NCI-H2196 treated with DMSO at 0.1 percent for 48 hours (cell line): ENCODE measurements at regions not wholly inside any gene's neighbourhood (a gene's known extent, or its start where the extent isn't known, plus 50 kb on each side); places are given as distances from the start of the nearest gene placed in this dataset.

ENCODE experiments used
- DNase-seq: peaks from one replicate; lab custom pipeline; 2025; ENCODE audit not compliant: unreplicated experiment; lab: John Stamatoyannopoulos, UW

GRCh38 chr2:134109725-134110124 lies 144.1 kb upstream of the MGAT5 start:
- DNase-seq: no peak

- no peak for DNase-seq
Measured at GRCh38 chr2:134110532-134110931, 143.3 kb upstream of the MGAT5 start.

GRCh38 chr2:134117676-134118075 lies 136.2 kb upstream of the MGAT5 start:
- no peak for DNase-seq

- DNase-seq: peak; percentile 84
Measured at GRCh38 chr2:134118279-134119116, 135.4 kb upstream of the MGAT5 start.

GRCh38 chr2:134119117-134119712 lies 134.7 kb upstream of the MGAT5 start:
- DNase-seq: no peak

- DNase-seq: peak; percentile 68
Measured at GRCh38 chr2:134119713-134120405, 134.0 kb upstream of the MGAT5 start.

GRCh38 chr2:134120406-134120732 lies 133.5 kb upstream of the MGAT5 start:
- DNase-seq: no peak

GRCh38 chr2:134120733-134121630 lies 132.9 kb upstream of the MGAT5 start:
- no peak for DNase-seq

GRCh38 chr2:134122610-134123009 lies 131.3 kb upstream of the MGAT5 start:
- DNase-seq: no peak

GRCh38 chr2:134123332-134123731 lies 130.5 kb upstream of the MGAT5 start:
- DNase-seq: no peak

GRCh38 chr2:134124047-134124753 lies 129.7 kb upstream of the MGAT5 start:
- no peak for DNase-seq

- DNase-seq: no peak
Measured at GRCh38 chr2:134127496-134127895, 126.4 kb upstream of the MGAT5 start.

- DNase-seq: no peak
Measured at GRCh38 chr2:134128746-134129145, 125.1 kb upstream of the MGAT5 start.

GRCh38 chr2:134129900-134130537 lies 123.9 kb upstream of the MGAT5 start:
- no peak for DNase-seq

- DNase-seq: no peak
Measured at GRCh38 chr2:134131681-134132489, 122.0 kb upstream of the MGAT5 start.

GRCh38 chr2:134132490-134132857 lies 121.4 kb upstream of the MGAT5 start:
- no peak for DNase-seq

GRCh38 chr2:134133622-134134312 lies 120.1 kb upstream of the MGAT5 start:
- DNase-seq: no peak

- DNase-seq: no peak
Measured at GRCh38 chr2:134134313-134134706, 119.6 kb upstream of the MGAT5 start.

GRCh38 chr2:134134827-134135226 lies 119.0 kb upstream of the MGAT5 start:
- no peak for DNase-seq
